Activated CD4-positive, alpha-beta T cell treated with anti-CD3 and anti-CD28 coated beads, Interleukin-2, amount 10 ng/mL, durations not matched to agents 7 days and 5 days (primary cell): ENCODE measurements at regions not wholly inside any gene's neighbourhood (a gene's known extent, or its start where the extent isn't known, plus 50 kb on each side); places are given as distances from the start of the nearest gene placed in this dataset.
"Not testable (repeated sequence)": the region's sequence is repeated elsewhere in the genome, so short reads cannot be mapped to it uniquely, and the experiment has no call there.

Source experiments
- CTCF ChIA-PET: fragments of 350-600 bp; sonication (Branson Sonifier 250); formaldehyde crosslinking; loops from one replicate; lab custom pipeline; 2021; ENCODE audit warnings: antibody characterized with exemption; lab: Charles Lee
- POLR2A ChIA-PET: fragments of 350-600 bp; sonication (Branson Sonifier 250); formaldehyde crosslinking; loops from one replicate; lab custom pipeline; 2021; ENCODE audit warnings: antibody characterized with exemption; lab: Charles Lee
- DNase-seq: peaks from one replicate; pipeline ENCODE4 v3.0.0-alpha.2; 2020
- H3K27ac Mint-ChIP-seq: one replicate; pipeline ENCODE4 v1.8.0; 2021; ENCODE audit warnings: mild to moderate bottlenecking, moderate library complexity, mixed read lengths
- H3K27me3 Mint-ChIP-seq: one replicate; pipeline ENCODE4 v1.8.0; 2021; ENCODE audit warnings: mixed read lengths
- H3K36me3 Mint-ChIP-seq: one replicate; pipeline ENCODE4 v1.8.0; 2021; ENCODE audit warnings: low read depth, mixed read lengths
- H3K4me1 Mint-ChIP-seq: one replicate; pipeline ENCODE4 v1.8.0; 2021; ENCODE audit warnings: mixed read lengths
- H3K4me3 Mint-ChIP-seq: one replicate; pipeline ENCODE4 v1.8.0; 2021; ENCODE audit warnings: mild to moderate bottlenecking, moderate library complexity, mixed read lengths
- H3K9me3 Mint-ChIP-seq: one replicate; pipeline ENCODE4 v1.8.0; 2021; ENCODE audit warnings: mixed read lengths

DNA sequence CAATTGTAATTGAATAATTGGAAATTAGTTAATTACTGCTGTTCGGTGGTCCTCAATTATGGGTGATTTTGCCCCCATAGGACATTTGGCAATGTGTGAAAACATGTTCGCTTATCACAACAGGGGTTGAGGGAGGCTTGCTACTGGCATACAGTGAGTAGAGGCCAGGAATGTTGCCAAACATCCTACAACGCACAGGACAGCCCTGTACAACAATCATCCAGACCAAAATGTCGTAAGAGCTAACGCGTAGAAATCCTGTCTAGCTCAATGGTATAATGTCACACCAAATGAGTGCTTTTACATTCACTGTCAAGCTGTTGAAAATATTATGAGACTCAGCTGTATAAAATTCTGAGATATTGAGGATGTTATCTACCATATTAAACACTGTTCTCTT is 464.4 kb upstream of the TUSC1 start:
- no peaks in the 10 kb centered on the region for H3K36me3 Mint-ChIP-seq
- no peaks in the 10 kb centered on the region for H3K4me1 Mint-ChIP-seq
- POLR2A ChIA-PET = no interaction called here
- H3K27me3 Mint-ChIP-seq = no peaks in the 10 kb centered on the region
- no peak overlapping the region for H3K27ac Mint-ChIP-seq
- peaks cover 2% of the 10 kb centered on the region for H3K9me3 Mint-ChIP-seq
- CTCF ChIA-PET = no interaction called here
- no peak overlapping the region for H3K4me3 Mint-ChIP-seq
- DNase-seq = no peak

DNA sequence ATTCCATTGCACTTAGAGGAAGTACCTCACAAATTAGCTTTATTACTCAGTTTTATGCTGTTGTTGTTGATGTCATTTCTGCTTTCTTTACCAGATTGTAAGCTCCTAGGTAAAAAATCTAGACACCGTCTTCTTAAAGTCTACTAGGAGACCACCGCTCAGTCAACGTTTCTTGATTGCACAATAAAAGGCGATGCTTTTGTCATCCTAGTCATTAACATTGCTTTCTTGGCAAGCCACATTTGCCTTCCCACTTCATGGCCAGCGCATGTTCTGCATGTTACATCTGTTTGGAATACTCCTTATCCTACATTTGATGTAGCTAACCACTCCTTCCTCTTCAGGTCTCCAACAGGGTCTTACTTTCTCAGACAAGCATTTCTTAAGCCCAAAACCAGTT is 464.0 kb upstream of the TUSC1 start:
- no peak overlapping the region for H3K4me3 Mint-ChIP-seq

DNA sequence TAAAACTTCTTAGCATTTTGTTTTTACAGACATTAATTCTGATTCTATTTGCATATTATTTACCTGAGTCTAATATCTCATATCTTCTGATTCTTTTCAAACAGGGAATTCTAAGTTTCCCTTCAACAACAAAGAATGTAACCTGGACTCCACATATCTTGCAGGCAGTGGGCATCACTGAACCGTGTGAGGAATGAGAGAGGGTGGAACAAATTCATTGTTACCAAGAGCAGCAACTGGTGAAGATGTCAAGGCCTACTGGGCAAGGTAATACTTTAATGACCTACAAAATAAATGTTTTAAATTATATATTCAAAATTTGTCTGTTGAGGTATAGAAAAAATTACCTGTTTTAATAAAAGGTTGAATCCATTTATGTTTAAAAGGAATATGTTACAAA is 455.3 kb upstream of the TUSC1 start:
- Mint-ChIP-seq H3K27ac (no peak overlapping the region), H3K36me3 (no peaks in the 10 kb centered on the region), H3K4me3 (no peak overlapping the region), H3K4me1 (no peaks in the 10 kb centered on the region), H3K9me3 (no peaks in the 10 kb centered on the region), H3K27me3 (no peaks in the 10 kb centered on the region)
- CTCF ChIA-PET = no interaction called here
- no peak for DNase-seq
- POLR2A ChIA-PET = no interaction called here

More for the DNA sequence above, 464.0 kb upstream of the TUSC1 start:
- ChIA-PET CTCF (no interaction called here), POLR2A (no interaction called here)
- no peak for DNase-seq
- Mint-ChIP-seq H3K27me3 (no peaks in the 10 kb centered on the region), H3K9me3 (peaks cover 2% of the 10 kb centered on the region), H3K36me3 (no peaks in the 10 kb centered on the region), H3K4me1 (no peaks in the 10 kb centered on the region), H3K27ac (no peak overlapping the region)

DNA sequence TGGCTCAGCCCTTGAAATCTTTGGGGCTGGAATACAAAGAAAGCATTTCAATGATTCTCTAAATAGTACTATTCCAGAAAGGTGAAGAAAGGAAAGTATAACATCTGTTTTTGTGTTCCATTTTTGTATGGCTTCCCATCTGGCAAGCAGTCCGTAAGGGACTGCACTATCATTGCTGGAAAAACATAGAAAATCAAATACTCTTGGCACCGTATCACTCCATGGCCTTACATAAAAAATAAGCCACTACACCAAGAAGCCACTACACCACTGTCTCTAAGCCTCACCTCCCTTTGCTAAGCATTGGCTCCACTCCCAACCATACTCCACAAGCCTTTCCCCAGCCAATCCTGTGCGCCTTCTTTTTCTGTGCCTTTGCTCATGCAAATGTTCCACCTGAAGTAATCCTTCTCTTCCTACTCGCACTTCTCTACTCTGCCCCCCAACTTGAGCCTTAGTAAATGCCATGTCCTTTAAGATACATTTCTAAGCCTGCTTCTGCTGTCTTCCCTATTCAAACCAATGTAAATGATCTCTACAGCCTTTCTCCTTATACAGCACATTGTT is 454.6 kb upstream of the TUSC1 start:
- no peaks in the 10 kb centered on the region for H3K9me3 Mint-ChIP-seq
- POLR2A ChIA-PET = no interaction called here
- H3K27me3 Mint-ChIP-seq = no peaks in the 10 kb centered on the region
- H3K4me3 Mint-ChIP-seq = no peak overlapping the region
- DNase-seq = no peak
- no peaks in the 10 kb centered on the region for H3K36me3 Mint-ChIP-seq
- CTCF ChIA-PET = no interaction called here
- H3K4me1 Mint-ChIP-seq = no peaks in the 10 kb centered on the region
- H3K27ac Mint-ChIP-seq = no peak overlapping the region

DNA sequence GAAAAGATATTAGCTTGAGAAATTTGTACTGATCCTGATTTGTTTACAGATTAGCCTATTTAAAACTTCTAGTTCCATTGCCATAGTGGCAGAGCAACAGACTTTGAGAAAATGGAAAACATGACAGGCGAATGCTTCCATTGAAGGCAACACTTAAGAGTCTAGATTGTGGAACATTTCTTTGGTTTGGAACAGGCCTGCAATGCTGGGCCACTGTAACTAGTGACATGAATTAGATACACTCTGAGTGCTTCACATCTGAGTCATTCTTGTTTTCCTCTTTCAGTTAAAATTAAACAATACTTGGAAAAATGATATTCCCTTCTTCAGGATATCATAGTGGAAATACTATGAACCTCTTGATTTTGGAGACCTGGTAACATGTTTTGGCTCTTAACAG is 453.6 kb upstream of the TUSC1 start:
- no peaks in the 10 kb centered on the region for H3K27me3 Mint-ChIP-seq
- ChIA-PET CTCF (no interaction called here), POLR2A (no interaction called here)
- H3K27ac Mint-ChIP-seq = no peak overlapping the region
- H3K9me3 Mint-ChIP-seq = peaks cover 3% of the 10 kb centered on the region
- no peak for DNase-seq
- no peak overlapping the region for H3K4me3 Mint-ChIP-seq
- H3K4me1 Mint-ChIP-seq = no peaks in the 10 kb centered on the region
- H3K36me3 Mint-ChIP-seq = no peaks in the 10 kb centered on the region

DNA sequence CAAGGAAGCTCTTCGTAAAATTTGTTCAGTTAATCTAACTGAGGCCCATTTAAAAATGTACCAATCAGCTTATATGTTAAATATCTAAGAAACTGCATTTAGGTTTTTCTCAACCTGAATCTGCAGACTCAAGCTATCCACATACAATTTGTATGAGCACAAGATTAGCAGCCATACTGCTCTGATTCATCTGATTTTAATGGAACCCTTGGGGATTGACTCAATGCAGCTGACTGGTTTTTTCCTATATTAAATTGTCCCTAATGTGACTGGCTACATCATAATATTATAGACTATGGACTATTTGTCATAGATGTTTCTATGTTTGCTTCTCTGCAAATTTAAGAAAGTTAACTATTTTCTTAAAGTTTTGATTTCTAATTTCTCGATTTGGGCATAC is 451.0 kb upstream of the TUSC1 start:
- Mint-ChIP-seq H3K27ac (no peak overlapping the region), H3K36me3 (no peaks in the 10 kb centered on the region), H3K4me1 (no peaks in the 10 kb centered on the region), H3K4me3 (no peak overlapping the region), H3K27me3 (no peaks in the 10 kb centered on the region), H3K9me3 (peaks cover 3% of the 10 kb centered on the region)
- no peak for DNase-seq
- ChIA-PET POLR2A (no interaction called here), CTCF (no interaction called here)

DNA sequence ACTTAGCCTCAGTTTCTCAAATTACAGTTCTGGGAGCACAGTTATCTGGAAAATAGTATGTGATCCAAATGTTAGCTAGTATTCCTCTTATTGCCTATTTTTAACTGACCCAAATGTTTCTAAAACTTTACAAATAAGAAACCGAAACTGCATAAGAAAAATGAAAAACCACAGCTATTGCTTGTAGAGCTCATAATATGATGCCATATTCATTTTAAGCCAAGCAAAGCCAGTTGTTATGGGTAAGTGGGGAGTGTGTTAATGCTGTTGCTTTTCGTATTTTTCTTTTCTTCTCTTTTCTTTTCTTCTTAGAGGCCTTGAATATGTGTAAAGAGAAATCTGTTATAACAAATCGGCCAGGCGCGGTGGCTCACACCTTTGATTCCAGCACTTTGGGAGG is 447.4 kb upstream of the TUSC1 start:
- DNase-seq = no peak
- H3K9me3 Mint-ChIP-seq = peaks cover 3% of the 10 kb centered on the region
- no peak overlapping the region for H3K27ac Mint-ChIP-seq
- H3K4me1 Mint-ChIP-seq = no peaks in the 10 kb centered on the region
- H3K36me3 Mint-ChIP-seq = no peaks in the 10 kb centered on the region
- no peaks in the 10 kb centered on the region for H3K27me3 Mint-ChIP-seq
- ChIA-PET POLR2A (no interaction called here), CTCF (no interaction called here)
- H3K4me3 Mint-ChIP-seq = no peak overlapping the region

DNA sequence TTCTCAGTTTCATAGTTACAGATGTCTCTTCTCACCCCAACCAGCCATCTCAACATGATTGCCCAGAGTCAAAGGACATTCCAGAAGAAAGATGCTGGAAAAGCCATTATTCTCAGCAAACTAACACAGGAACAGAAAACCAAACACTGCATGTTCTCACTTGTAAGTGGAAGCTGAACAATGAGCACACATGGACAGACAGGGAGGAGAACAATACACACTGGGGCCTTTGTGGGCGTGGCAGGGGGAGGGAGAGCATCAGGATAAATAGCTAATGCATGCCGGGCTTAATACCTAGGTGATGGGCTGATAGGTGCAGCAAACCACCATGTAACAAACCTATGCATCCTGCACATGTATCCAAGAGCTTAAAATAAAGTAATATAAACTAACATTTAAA is 437.8 kb upstream of the TUSC1 start:
- H3K4me1 Mint-ChIP-seq, CTCF ChIA-PET, POLR2A ChIA-PET: not testable (repeated sequence)

DNA sequence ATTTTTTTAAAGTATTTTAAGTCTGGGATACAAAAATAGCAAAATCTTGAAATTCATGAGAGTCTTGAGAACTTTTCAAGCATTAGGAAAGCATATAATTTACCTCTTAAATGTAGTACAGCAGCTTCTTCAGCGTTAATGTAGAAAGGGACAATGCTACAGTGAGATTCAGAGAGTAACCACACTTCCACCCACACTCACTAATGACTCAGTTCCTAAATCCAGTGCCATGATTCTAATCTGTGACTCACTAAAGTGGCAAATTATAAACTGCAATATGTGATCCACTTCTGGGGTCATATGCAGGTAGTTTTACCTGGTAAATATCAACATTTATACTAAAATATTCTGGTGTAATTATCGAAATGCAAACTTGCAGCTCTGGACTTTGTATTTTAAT is 434.5 kb upstream of the TUSC1 start:
- Mint-ChIP-seq H3K27ac (no peak overlapping the region), H3K27me3 (no peaks in the 10 kb centered on the region), H3K4me3 (no peak overlapping the region), H3K36me3 (no peaks in the 10 kb centered on the region), H3K9me3 (peaks cover 11% of the 10 kb centered on the region), H3K4me1 (no peaks in the 10 kb centered on the region)
- CTCF ChIA-PET = no interaction called here
- POLR2A ChIA-PET = no interaction called here
- DNase-seq = no peak

More for the DNA sequence above, 437.8 kb upstream of the TUSC1 start:
- H3K36me3 Mint-ChIP-seq, H3K27me3 Mint-ChIP-seq, H3K4me3 Mint-ChIP-seq, DNase-seq, H3K9me3 Mint-ChIP-seq, H3K27ac Mint-ChIP-seq: not testable (repeated sequence)

DNA sequence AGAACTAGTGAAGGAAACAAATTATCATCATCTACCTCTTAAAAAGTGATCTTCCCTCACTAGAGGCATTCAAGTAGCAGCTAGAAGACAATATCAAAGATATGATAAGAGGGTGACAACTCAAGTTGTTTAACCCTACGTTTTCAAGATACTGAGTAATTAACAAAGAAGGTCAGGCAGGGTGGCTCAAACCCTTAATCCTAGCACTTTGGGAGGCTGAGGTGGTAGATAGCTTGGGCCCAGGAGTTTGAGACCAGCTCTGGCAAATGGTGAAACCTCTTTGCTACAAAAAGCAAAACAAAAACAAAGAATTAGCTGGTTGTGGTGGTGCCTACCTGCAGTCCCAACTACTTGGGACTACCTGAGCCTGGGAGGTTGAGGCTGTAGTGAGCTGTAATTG is 408.2 kb upstream of the TUSC1 start:
- H3K4me3 Mint-ChIP-seq = no peak overlapping the region
- no peak for DNase-seq
- H3K27me3 Mint-ChIP-seq = no peaks in the 10 kb centered on the region
- ChIA-PET POLR2A (no interaction called here), CTCF (no interaction called here)
- H3K27ac Mint-ChIP-seq = no peak overlapping the region
- H3K36me3 Mint-ChIP-seq = no peaks in the 10 kb centered on the region
- H3K9me3 Mint-ChIP-seq = peaks cover 11% of the 10 kb centered on the region
- H3K4me1 Mint-ChIP-seq = no peaks in the 10 kb centered on the region

DNA sequence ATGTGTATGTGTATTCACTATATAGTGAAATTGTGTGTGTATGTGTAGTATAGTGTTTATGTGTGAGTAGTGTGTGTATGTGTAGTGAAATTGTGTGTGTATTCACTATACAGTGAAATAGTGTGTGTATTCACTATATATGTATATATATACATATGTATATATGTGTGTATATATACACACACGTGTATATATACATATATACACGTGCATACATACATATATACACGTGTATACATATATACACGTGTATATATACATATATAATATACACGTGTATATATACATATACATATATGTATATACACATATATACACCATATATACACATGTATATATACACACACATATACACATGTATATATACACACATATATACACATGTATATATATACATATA is 403.6 kb upstream of the TUSC1 start:
- DNase-seq = no peak
- POLR2A ChIA-PET = no interaction called here
- CTCF ChIA-PET = no interaction called here
- peaks cover 22% of the 10 kb centered on the region for H3K9me3 Mint-ChIP-seq
- no peak overlapping the region for H3K27ac Mint-ChIP-seq
- H3K36me3 Mint-ChIP-seq = no peaks in the 10 kb centered on the region
- no peaks in the 10 kb centered on the region for H3K27me3 Mint-ChIP-seq
- no peak overlapping the region for H3K4me3 Mint-ChIP-seq
- no peaks in the 10 kb centered on the region for H3K4me1 Mint-ChIP-seq

DNA sequence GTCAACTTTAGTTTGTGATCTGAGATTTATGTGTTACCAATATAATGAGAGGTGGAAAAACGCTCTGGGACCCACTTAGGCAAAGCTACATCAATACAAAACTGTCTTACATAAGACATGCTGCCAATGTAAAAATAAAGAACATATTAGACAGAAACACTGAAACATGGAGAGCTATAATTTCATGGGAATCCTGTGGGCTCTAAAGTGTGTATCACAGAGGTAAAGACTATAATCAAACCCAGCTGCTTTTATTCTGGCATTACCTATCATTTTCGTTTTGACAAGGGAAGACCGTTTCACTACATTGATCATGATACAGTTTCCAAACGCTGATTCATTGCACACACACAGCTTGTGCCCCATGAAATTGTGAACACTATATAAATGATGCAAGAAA is 400.5 kb upstream of the TUSC1 start:
- no peak overlapping the region for H3K4me3 Mint-ChIP-seq
- DNase-seq = no peak
- H3K36me3 Mint-ChIP-seq = no peaks in the 10 kb centered on the region
- ChIA-PET CTCF (no interaction called here), POLR2A (no interaction called here)
- no peaks in the 10 kb centered on the region for H3K4me1 Mint-ChIP-seq
- H3K27me3 Mint-ChIP-seq = no peaks in the 10 kb centered on the region
- H3K27ac Mint-ChIP-seq = no peak overlapping the region
- peaks cover 39% of the 10 kb centered on the region for H3K9me3 Mint-ChIP-seq

DNA sequence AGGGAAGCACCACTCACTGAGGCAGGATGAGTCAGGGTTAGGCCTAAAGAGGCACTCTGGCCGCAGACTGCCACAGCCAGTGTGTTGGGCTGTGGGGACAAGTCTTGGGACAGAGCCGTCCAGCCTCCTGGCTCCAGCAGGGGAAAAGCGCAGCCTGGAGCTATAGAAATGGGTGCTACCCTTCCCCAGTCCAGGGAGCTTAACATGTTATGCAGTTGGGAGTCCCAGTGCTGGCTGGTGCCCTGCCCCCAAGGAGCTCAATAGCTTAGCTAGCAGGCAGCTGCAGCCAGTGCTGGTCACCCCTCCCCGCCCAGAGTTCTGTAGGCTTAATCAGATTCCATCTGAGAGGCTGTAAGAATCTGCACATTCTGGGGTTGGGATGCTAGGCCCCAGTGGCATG is 399.6 kb upstream of the TUSC1 start:
- H3K4me3 Mint-ChIP-seq = no peak overlapping the region
- DNase-seq = no peak
- H3K27me3 Mint-ChIP-seq = no peaks in the 10 kb centered on the region
- CTCF ChIA-PET = no interaction called here
- peaks cover 34% of the 10 kb centered on the region for H3K9me3 Mint-ChIP-seq
- POLR2A ChIA-PET = no interaction called here
- no peaks in the 10 kb centered on the region for H3K36me3 Mint-ChIP-seq
- no peak overlapping the region for H3K27ac Mint-ChIP-seq
- H3K4me1 Mint-ChIP-seq = no peaks in the 10 kb centered on the region

DNA sequence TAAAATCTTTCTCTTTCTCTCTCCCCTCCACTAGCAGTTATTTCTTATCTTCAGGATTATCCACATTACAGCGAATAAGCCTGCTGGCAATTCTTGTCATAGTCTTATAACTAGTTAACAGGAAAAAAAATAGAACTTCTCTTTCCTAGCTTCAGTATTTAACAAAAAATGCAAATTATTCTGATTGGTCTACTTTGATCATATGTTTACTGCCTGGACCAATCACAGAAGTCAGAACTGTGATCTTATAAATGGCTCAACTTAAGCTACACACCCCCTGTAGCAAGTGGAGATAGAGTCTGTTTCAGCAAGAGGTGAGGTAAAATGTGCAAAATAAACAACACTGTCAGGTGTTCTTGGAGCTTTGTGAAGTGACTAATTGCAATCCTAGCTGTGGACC is 389.4 kb upstream of the TUSC1 start:
- Mint-ChIP-seq H3K4me1 (no peaks in the 10 kb centered on the region), H3K27ac (no peak overlapping the region), H3K36me3 (no peaks in the 10 kb centered on the region), H3K27me3 (no peaks in the 10 kb centered on the region), H3K9me3 (peaks cover 4% of the 10 kb centered on the region), H3K4me3 (no peak overlapping the region)
- no peak for DNase-seq
- POLR2A ChIA-PET = no interaction called here
- CTCF ChIA-PET = no interaction called here
